ENCODE measurements at regions not wholly inside any gene's neighbourhood (a gene's known extent, or its start where the extent isn't known, plus 50 kb on each side); places are given as distances from the start of the nearest gene placed in this dataset.

GRCh38 chr11:13852481-13852880, 110.0 kb upstream of the SPON1 start:
- TF ChIP-seq CTCF (IDR thresholded peaks at IDR 0.05) (no peak), POLR2A (IDR thresholded peaks at IDR 0.05) (no peak)

All from prostate gland (tissue), 2 donors.